Omental fat pad (tissue), 3 donors: ENCODE measurements at regions not wholly inside any gene's neighbourhood (a gene's known extent, or its start where the extent isn't known, plus 50 kb on each side); places are given as distances from the start of the nearest gene placed in this dataset.

Experiments used
- ATAC-seq: fragments of 150-250 bp; one replicate; pipeline ENCODE4 v1.9.1; 2016; ENCODE audit warnings: mild to moderate bottlenecking, moderate library complexity; ENCODE audit not compliant: low FRiP score
- DNase-seq: peaks from one replicate; pipeline ENCODE4 v3.0.0-alpha.2; 2019; ENCODE audit warnings: low spot score
- TF ChIP-seq, protein P1 (sequence below), 3 donors: fragments of 450-650 bp; IDR thresholded peaks; one replicate each; pipeline ENCODE4 v1.5.1; 2016 to 2017; ENCODE audit warnings: antibody characterized with exemption in 3 of 3, mild to moderate bottlenecking in 3 of 3, moderate library complexity in 2 of 3

DNA sequence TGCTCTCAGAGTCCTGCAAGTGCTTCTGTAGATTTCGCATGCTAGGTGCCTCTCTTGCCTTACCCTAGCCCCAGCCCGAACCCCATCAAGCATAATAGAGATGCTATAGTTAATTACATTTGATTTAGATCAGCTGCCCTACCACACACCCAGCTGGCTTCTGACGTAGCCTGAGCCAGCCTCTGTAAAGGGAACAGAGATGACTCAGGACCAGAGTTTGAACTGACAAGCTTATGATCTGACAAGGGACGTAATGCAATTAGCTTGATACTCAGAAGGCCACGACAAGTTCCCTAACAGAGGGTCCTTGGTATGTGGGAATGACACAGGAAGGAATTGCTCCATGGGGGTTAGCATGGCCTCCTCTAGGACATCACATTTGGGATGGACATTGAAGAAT is 126.6 kb downstream of the LRATD1 start:
- DNase-seq (no peak), ATAC-seq (no peak)
- TF ChIP-seq, protein P1, sequence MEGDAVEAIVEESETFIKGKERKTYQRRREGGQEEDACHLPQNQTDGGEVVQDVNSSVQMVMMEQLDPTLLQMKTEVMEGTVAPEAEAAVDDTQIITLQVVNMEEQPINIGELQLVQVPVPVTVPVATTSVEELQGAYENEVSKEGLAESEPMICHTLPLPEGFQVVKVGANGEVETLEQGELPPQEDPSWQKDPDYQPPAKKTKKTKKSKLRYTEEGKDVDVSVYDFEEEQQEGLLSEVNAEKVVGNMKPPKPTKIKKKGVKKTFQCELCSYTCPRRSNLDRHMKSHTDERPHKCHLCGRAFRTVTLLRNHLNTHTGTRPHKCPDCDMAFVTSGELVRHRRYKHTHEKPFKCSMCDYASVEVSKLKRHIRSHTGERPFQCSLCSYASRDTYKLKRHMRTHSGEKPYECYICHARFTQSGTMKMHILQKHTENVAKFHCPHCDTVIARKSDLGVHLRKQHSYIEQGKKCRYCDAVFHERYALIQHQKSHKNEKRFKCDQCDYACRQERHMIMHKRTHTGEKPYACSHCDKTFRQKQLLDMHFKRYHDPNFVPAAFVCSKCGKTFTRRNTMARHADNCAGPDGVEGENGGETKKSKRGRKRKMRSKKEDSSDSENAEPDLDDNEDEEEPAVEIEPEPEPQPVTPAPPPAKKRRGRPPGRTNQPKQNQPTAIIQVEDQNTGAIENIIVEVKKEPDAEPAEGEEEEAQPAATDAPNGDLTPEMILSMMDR (IDR thresholded peaks at IDR 0.05) = no peak

DNA sequence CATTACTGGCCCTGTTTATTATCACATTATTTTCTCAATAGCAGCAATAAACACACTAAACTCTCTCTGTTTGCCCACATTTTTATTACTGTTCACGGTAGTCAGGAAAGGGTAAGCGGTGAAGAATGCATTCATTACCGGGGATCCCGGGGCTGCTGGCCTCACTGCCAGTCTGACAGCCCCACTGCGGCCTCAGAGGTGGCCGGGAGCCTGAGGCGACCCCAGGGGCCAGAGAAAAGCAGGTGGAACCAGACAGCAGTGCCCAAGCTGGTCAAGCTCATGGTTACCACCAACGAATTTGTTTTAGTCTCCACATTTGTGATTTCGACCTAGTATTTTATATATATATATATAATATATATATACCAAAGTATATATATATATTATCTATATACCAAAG is 127.7 kb downstream of the LRATD1 start:
- ATAC-seq (no peak), DNase-seq (no peak)
- TF ChIP-seq, protein P1 (IDR thresholded peaks at IDR 0.05) = no peak

DNA sequence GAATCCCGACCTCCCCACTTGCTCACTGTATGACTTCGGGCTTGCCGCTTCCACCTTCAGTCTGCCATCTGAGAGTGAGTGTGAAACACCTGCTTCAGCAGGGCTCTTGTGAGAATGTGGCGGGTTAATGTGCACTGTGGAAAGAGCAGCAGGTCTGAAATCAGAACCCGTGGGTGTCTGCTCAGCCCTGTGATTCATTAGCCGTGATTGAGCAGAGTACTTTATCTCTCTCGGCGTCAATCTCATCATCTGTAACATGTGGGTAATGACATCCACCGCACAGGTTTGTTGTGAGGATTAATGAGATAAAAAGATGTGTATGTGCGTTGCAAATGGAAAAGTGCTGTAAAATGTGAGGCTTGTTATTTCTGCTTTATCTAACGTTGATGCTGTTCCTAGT is 128.6 kb downstream of the LRATD1 start:
- TF ChIP-seq, protein P1 (IDR thresholded peaks at IDR 0.05) = no peak
- DNase-seq (no peak), ATAC-seq (no peak)

DNA sequence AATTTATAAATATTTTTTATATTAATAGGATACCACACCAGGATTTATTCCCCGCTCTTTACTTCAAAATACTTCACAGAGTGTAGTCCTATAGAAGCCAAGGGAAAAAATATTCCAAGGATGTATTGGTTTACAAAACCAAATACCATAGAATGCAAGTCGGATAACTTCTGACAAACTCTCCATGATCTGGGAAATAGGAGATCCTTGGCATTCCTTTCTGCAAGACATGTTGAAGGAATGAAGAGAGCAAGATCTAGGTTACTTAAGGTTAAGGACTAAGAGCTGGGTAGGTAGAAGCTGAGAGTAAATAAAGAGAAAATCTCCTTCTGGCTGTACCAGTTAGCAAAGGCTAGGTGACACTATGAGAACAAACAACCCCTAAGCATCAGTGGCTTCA is 141.2 kb downstream of the LRATD1 start:
- DNase-seq (no peak), ATAC-seq (no peak)
- TF ChIP-seq, protein P1 (IDR thresholded peaks at IDR 0.05) = no peak

DNA sequence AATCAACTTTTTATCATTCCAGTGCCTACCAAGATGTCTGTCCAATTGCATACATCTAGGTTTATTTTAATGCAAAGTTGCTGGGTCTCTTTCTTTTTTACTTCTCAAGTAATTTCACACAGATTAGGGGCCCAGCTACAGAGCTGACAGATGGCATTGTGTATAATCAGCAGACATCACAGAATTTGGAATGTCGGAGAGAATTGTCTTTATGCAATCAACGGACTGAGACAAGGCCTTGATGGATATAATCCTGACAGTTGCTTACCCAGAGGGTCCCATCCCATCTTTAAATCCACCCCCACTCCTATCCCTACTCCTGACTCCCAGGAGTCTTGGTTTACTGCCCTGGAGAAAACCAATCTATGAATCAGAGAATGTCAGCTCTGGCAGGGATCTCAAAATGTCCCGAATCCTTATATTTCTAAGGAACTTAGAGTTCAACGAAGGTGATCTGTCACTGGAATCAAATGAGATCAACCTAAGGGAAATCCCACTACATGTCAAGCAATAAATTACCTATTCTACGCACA is 142.0 kb downstream of the LRATD1 start:
- ATAC-seq (no peak), DNase-seq (no peak)
- TF ChIP-seq, protein P1 (IDR thresholded peaks at IDR 0.05) = no peak

DNA sequence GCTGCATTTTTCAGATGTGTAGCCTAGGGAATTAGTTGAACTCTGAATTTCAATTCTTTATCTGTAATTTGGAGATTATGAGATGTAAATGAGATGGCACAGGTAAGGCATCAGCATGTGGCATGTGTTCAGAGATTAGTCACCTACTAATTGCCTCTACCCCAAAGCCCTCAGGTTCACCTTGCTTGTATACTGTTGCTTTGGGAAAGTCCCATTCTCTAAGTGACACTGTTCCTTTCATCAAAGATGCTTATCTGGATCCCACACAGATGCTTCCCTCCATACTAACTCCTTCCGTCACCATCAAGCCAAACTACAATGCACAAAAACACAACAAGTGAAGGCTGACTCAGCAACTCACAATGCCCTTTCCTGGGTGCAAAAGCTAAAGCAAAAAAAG is 143.7 kb downstream of the LRATD1 start:
- DNase-seq (no peak), ATAC-seq (no peak)
- TF ChIP-seq, protein P1 (IDR thresholded peaks at IDR 0.05) = no peak

DNA sequence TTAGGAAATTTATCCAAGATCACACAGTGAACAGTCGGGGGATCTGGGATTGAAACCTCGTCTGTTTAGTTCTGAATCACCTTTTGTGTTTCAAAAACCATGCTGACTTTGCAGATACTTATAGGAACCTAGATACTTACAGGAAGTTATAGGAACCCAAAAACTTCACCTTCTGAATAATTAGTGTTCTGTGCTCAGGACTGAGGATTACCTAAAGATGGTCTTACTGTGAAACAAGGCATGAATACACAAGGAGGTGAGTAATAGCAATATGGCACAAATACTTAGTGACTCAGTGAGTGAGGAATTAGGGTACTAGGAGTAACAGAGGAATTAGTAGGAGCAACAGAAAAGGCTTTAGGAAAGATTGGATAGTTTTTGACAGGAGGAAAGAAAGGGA is 145.5 kb downstream of the LRATD1 start:
- TF ChIP-seq, protein P1 (IDR thresholded peaks at IDR 0.05) = no peak
- ATAC-seq (no peak), DNase-seq (no peak)
